ENCODE measurements at regions not wholly inside any gene's neighbourhood (a gene's known extent, or its start where the extent isn't known, plus 50 kb on each side); places are given as distances from the start of the nearest gene placed in this dataset.

GRCh38 chr6:91669871-91670268 lies 1083.0 kb upstream of the MAP3K7 start:
- Histone ChIP-seq H3K4me3 (no peak overlapping the region), H3K27ac (no peak overlapping the region)
- no peak for TF ChIP-seq CTCF (IDR thresholded peaks at IDR 0.05)
- no peak for DNase-seq (ENCODE audit: low spot score)

- TF ChIP-seq CTCF (IDR thresholded peaks at IDR 0.05) = no peak
- DNase-seq (ENCODE audit: low spot score) = no peak
- no peak overlapping the region for H3K27ac ChIP-seq
- H3K4me3 ChIP-seq = no peak overlapping the region
Measured at GRCh38 chr6:91669154-91669870, 1082.4 kb upstream of the MAP3K7 start.

- DNase-seq (ENCODE audit: low spot score) = no peak
- H3K27ac ChIP-seq = no peak overlapping the region
- no peak overlapping the region for H3K4me3 ChIP-seq
- TF ChIP-seq CTCF (IDR thresholded peaks at IDR 0.05) = no peak
Measured at GRCh38 chr6:91667596-91667995, 1080.7 kb upstream of the MAP3K7 start.

- DNase-seq (ENCODE audit: low spot score) = no peak
- Histone ChIP-seq H3K4me3 (no peak overlapping the region), H3K27ac (no peak overlapping the region)
- TF ChIP-seq CTCF (IDR thresholded peaks at IDR 0.05) = no peak
Measured at GRCh38 chr6:91664327-91664959, 1077.6 kb upstream of the MAP3K7 start.

- no peak for DNase-seq (ENCODE audit: low spot score)
- H3K27ac ChIP-seq = no peak overlapping the region
- no peak for TF ChIP-seq CTCF (IDR thresholded peaks at IDR 0.05)
- no peak overlapping the region for H3K4me3 ChIP-seq
Measured at GRCh38 chr6:91660893-91661292, 1074.0 kb upstream of the MAP3K7 start.

- no peak overlapping the region for H3K4me3 ChIP-seq
- no peak for TF ChIP-seq CTCF (IDR thresholded peaks at IDR 0.05)
- no peak overlapping the region for H3K27ac ChIP-seq
- DNase-seq (ENCODE audit: low spot score) = no peak
Measured at GRCh38 chr6:91659891-91660290, 1073.0 kb upstream of the MAP3K7 start.

- H3K4me3 ChIP-seq = no peak overlapping the region
- no peak overlapping the region for H3K27ac ChIP-seq
Measured at GRCh38 chr6:91654793-91655192, 1067.9 kb upstream of the MAP3K7 start.

More at GRCh38 chr6:91654793-91655192, 1067.9 kb upstream of the MAP3K7 start:
- TF ChIP-seq CTCF (IDR thresholded peaks at IDR 0.05) = no peak
- no peak for DNase-seq (ENCODE audit: low spot score)
